ENCODE measurements at regions not wholly inside any gene's neighbourhood (a gene's known extent, or its start where the extent isn't known, plus 50 kb on each side); places are given as distances from the start of the nearest gene placed in this dataset.

- no peaks in the 10 kb centered on the region for H3K4me1 ChIP-seq (ENCODE audit: control insufficient read depth, insufficient read depth, low read length)
- no peak overlapping the region for H3K27ac ChIP-seq (ENCODE audit: low read length)
- no peak for TF ChIP-seq CTCF (IDR thresholded peaks at IDR 0.05)
- intact Hi-C loops (cut with micrococcal nuclease), result no loop called here
- no peaks in the 10 kb centered on the region for H3K9me3 ChIP-seq (ENCODE audit: control insufficient read depth, insufficient read depth, low read length)
- 81% methylated on average over 5 of the region's 5 CpGs for WGBS (ENCODE audit: insufficient coverage)
- ATAC-seq, result no peak
- no peaks in the 10 kb centered on the region for H3K4me1 Mint-ChIP-seq
- H3K27me3 Mint-ChIP-seq (ENCODE audit: low read depth in 2 of 2), result no peaks in the 10 kb centered on the region
- H3K36me3 ChIP-seq (ENCODE audit: control insufficient read depth, insufficient read depth, low read length), result no peaks in the 10 kb centered on the region
- DNase-seq, result no peak
- H3K4me3 Mint-ChIP-seq, result no peak overlapping the region
- no peaks in the 10 kb centered on the region for H3K36me3 Mint-ChIP-seq
- no peak overlapping the region for H3K27ac Mint-ChIP-seq
- H3K27me3 ChIP-seq (ENCODE audit: control insufficient read depth, insufficient read depth, low read length), result no peaks in the 10 kb centered on the region
- H3K4me3 ChIP-seq (ENCODE audit: low read length), result no peak overlapping the region
- peaks cover 2 to 10% of the 10 kb centered on the region in 2 donors for H3K9me3 Mint-ChIP-seq
These were observed 160.0 kb downstream of the LRRC30 start for GRCh38 chr18:7390731-7391492.

DNA sequence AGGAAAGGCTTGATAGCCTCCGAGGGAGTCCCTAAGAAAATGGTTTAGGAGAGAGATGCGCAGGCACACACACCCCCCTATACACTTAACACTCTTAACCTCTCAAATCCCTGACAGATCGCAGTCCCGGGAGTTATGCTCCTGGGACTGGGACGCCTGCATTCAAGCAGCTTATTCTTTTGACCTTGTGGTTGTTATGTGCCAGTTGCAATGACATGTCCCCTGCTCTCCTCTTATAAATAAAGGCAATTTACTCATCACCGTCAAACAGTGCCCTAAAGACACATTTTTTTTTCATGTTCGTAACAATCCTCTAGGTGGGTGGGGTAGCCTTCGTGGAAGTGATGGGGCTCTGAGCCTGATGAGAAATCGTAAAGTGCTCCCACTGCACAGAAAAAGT lies 162.2 kb downstream of the LRRC30 start:
- H3K27ac ChIP-seq (ENCODE audit: low read length), result no peak overlapping the region
- no peaks in the 10 kb centered on the region for H3K36me3 Mint-ChIP-seq
- ATAC-seq, result no peak
- no peaks in the 10 kb centered on the region for H3K4me1 Mint-ChIP-seq
- 93% methylated on average over 7 of the region's 9 CpGs for WGBS (ENCODE audit: insufficient coverage)
- intact Hi-C loops (cut with micrococcal nuclease), result no loop called here
- peaks cover 2 to 10% of the 10 kb centered on the region in 2 donors for H3K9me3 Mint-ChIP-seq
- no peaks in the 10 kb centered on the region for H3K27me3 Mint-ChIP-seq (ENCODE audit: low read depth in 2 of 2)
- H3K9me3 ChIP-seq (ENCODE audit: control insufficient read depth, insufficient read depth, low read length), result no peaks in the 10 kb centered on the region
- no peak for DNase-seq
- no peak overlapping the region for H3K27ac Mint-ChIP-seq
- TF ChIP-seq CTCF (IDR thresholded peaks at IDR 0.05), result no peak
- no peaks in the 10 kb centered on the region for H3K36me3 ChIP-seq (ENCODE audit: control insufficient read depth, insufficient read depth, low read length)
- no peak overlapping the region for H3K4me3 ChIP-seq (ENCODE audit: low read length)
- no peak overlapping the region for H3K4me3 Mint-ChIP-seq
- H3K4me1 ChIP-seq (ENCODE audit: control insufficient read depth, insufficient read depth, low read length), result no peaks in the 10 kb centered on the region
- H3K27me3 ChIP-seq (ENCODE audit: control insufficient read depth, insufficient read depth, low read length), result no peaks in the 10 kb centered on the region

DNA sequence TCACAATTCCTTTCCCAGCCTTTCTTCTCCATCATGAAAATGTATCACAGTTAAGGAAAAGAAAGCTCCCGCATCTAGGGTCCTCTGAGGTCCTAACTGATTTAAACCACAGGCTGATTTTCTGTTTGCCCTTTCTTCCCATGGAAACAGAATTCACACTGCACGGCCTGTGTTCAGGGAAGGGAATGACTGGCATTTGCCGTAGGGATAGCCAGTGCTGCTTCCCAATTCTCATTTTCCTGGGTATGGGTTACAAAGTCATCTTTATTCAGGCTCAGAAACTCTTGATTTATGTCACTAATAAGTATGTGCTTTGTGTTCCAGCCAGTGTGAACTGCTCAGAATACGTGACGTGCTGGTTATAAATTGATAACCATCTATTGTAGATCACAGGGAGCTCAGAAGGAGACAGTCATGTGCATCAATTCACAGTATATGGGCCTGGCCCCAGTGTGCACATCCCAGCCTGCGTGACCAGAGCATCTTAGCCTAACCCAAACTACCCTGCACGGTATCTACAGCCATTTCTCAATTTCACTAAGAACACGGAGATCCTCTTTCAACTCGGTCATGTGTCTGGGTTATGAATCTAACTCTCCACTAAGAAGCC lies 163.3 kb downstream of the LRRC30 start:
- DNase-seq, result no peak
- H3K4me1 ChIP-seq (ENCODE audit: control insufficient read depth, insufficient read depth, low read length), result no peaks in the 10 kb centered on the region
- H3K27me3 ChIP-seq (ENCODE audit: control insufficient read depth, insufficient read depth, low read length), result no peaks in the 10 kb centered on the region
- no peak overlapping the region for H3K27ac ChIP-seq (ENCODE audit: low read length)
- H3K9me3 Mint-ChIP-seq, result peaks cover 2 to 10% of the 10 kb centered on the region in 2 donors
- H3K9me3 ChIP-seq (ENCODE audit: control insufficient read depth, insufficient read depth, low read length), result no peaks in the 10 kb centered on the region
- intact Hi-C loops (cut with micrococcal nuclease), result no loop called here
- H3K4me1 Mint-ChIP-seq, result no peaks in the 10 kb centered on the region
- H3K4me3 ChIP-seq (ENCODE audit: low read length), result no peak overlapping the region
- no peak for ATAC-seq
- no peaks in the 10 kb centered on the region for H3K36me3 ChIP-seq (ENCODE audit: control insufficient read depth, insufficient read depth, low read length)
- no peaks in the 10 kb centered on the region for H3K27me3 Mint-ChIP-seq (ENCODE audit: low read depth in 2 of 2)
- 88% methylated on average over 9 of the region's 9 CpGs for WGBS (ENCODE audit: insufficient coverage)
- TF ChIP-seq CTCF (IDR thresholded peaks at IDR 0.05), result no peak
- H3K27ac Mint-ChIP-seq, result no peak overlapping the region
- H3K36me3 Mint-ChIP-seq, result no peaks in the 10 kb centered on the region
- H3K4me3 Mint-ChIP-seq, result no peak overlapping the region
